NCI-H146 (cell line): ENCODE measurements at regions not wholly inside any gene's neighbourhood (a gene's known extent, or its start where the extent isn't known, plus 50 kb on each side); places are given as distances from the start of the nearest gene placed in this dataset.
"Not testable (repeated sequence)": the region's sequence is repeated elsewhere in the genome, so short reads cannot be mapped to it uniquely, and the experiment has no call there.

ENCODE experiments used
- DNase-seq: peaks from one replicate; lab custom pipeline; 2025; lab: John Stamatoyannopoulos, UW

DNA sequence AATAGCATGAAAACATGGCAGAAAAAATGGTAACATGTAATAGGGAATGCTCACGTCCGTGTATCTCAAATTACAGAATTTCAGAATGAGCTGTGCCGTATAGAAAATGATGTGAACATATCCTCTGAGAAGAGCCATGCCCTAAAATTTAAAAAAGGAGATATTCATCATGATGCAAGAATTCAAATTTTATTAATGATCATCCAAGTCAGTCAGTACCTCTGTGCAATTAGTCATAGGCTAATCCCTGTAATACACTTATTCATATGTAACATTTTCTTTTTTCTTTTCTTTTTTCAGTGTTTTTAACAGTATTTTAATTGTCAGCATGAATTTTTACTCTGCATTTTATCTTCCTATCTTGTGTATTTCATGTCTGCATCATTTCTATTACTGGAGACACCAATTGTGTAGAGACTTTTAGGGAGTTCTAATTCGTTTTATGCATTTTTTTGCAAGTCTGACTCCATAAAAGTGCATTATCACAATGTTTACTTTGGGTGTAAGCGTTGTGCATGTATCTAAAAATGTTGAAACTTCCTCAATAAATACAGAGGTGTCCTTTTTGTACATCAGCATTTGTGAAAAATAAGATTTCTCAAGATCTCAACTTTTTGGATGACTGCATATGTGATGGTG, 1103.7 kb upstream of the CELF2 start:
- no peak for DNase-seq

DNA sequence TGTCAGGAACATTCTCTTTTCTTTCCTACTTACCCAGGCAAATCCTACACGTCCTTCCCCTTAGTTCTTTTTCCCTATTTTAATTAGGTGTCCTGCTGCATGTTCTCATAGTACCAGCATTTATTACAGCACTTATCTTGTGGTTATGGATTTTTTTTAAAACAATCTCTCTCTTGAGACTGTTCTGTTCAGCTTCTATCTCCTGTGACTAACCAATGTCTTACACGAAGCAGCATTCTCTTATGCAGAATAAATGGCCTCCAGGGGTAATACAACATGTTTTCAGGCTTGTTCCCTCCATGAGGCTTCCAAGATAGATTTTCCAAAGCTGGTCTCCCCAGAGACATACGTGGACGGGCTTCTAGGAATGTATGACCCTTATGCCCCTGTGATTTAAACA, 1096.1 kb upstream of the CELF2 start:
- DNase-seq = no peak

DNA sequence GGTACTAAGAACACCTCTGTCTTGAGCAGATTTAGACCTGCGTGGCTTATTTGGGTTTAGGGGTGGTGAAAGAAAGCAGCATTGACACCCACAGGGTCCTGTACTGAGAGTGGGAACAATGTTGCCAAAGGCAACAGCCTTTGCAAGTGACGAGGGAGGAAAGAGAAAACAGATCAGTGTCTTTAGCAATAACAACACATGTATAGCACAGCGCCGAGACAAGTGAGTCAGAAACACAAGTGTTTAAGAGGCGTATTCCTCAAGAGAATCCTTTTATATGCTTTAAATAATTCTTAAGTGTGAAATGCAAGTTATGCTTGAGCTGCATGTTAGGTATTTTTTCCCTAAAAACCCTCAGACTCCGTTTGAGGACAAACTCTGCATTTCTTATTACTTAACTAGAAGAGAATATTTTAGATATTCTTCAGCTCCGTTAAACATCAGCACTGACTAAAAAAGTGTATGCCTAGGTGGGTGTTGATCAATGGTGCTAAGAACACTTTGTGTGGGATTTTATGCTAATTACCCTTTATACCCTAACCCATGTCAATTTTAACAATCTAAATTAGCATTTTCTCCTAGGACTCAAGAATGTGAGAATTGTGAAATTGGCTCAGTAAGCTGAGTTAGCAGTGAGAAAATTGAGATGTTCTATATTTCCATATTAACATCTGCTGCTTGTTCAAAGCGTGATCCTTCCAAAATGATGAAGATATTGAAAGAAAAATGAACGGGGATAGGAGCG, 1095.4 kb upstream of the CELF2 start:
- no peak for DNase-seq

DNA sequence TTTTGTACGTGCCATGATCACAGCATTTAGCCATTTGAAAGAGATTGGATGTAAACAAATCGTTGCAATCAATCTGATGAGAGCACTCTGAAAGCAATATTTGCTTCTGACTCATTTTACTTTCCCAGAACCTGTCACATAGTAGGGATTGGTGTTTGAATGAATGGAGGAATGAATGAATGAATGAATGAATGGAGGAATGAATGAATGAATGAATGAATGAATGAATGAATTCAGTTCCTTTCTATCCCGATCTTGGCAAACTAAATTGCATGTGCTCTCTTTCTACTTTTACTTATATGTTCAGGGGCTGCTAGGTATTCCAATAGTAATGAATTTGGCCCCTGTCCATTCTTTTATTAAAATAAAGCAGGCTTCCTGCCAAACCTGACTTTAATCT, 1091.7 kb upstream of the CELF2 start:
- no peak for DNase-seq

- DNase-seq = no peak
These were observed 1090.8 kb upstream of the CELF2 start for GRCh38 chr10:9926881-9927280.

DNA sequence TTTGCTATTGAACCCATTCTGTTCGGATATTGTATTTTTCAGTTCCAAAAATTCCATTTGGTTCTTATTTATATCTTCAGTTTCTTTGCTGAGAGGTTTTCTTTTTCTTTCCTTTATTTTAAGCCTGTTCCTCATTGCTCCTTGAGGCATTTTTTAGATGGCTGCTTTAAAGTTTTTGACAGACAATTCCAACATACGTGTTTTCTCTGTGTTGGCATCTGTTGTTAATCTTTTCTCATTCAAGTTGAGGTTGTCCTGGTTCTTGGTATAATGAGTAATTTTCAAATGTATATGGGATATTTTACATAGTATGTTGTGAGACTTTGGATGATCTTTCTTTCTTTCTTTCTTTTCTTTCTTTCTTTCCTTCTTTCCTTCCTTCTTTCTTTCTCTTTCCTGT, 1078.0 kb upstream of the CELF2 start:
- no peak for DNase-seq

GRCh38 chr10:9944690-9945089, 1073.0 kb upstream of the CELF2 start:
- DNase-seq = no peak

GRCh38 chr10:9950070-9950469, 1067.6 kb upstream of the CELF2 start:
- DNase-seq = no peak

- DNase-seq = no peak
These were observed 1066.0 kb upstream of the CELF2 start for GRCh38 chr10:9951481-9952257.

GRCh38 chr10:9957351-9957750, 1060.3 kb upstream of the CELF2 start:
- DNase-seq = no peak

- not testable (repeated sequence) for DNase-seq
These were observed 1059.8 kb upstream of the CELF2 start for GRCh38 chr10:9957876-9958275.

DNA sequence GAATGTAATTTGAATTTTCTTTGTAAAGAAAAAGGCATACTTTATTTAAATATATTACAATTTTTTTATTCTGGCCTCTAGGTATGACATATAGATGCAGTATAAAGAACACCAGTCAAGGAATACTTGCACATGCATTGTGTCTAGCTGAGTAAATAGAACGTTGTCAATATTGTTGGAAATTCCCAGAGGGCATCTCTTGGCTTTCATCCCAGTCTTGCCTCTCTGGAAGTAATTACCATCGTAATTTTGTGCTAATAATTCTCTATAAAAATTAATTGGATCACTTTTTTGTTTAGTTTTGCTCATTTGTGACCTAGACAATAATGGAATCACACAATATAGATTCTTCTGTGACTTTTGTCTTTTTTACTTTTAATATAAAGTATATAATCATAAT, 1052.3 kb upstream of the CELF2 start:
- no peak for DNase-seq

GRCh38 chr10:9986786-9987185, 1030.9 kb upstream of the CELF2 start:
- DNase-seq = no peak

DNA sequence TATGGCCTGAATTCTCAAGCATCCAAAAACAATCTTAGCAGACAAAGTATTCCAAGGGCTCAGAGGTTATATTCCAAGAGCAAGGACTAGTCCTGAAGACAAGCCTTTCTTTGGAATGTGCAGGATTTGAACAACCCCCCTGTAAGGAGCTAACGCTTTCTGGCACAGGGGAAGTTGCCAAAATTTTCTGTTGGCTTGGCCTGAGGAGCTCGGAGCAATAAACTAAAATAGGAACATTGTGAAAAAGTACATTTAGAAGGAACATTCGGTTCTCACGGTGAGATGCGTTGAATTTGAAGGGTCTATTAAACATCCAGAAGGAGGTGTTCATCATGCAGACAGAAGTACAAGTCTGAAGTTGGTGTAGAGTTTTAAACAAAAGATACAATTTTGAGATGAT, 1030.5 kb upstream of the CELF2 start:
- no peak for DNase-seq

- no peak for DNase-seq
These were observed 1025.0 kb upstream of the CELF2 start for GRCh38 chr10:9992661-9993060.

- no peak for DNase-seq
These were observed 1023.5 kb upstream of the CELF2 start for GRCh38 chr10:9994131-9994530.

DNA sequence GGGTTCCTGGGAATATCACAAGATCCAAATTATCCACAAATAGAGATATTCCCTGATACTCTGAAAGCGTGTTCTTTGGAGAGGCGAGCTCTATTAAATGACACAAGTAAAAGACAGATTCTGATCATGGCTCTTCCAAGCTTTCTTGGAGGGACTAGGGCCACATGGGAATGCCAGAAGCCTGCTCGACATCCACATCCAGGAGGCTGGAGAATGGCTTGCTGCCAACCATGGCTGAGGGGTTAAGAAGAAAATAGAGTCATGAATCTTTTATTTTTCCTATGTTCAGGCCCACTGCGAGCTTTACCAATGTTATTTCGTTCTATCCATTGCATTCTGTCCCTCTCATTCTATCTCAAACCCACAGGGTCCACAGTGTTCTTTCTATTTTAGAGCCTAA, 1018.0 kb upstream of the CELF2 start:
- no peak for DNase-seq

GRCh38 chr10:10007957-10008356, 1009.7 kb upstream of the CELF2 start:
- no peak for DNase-seq

DNA sequence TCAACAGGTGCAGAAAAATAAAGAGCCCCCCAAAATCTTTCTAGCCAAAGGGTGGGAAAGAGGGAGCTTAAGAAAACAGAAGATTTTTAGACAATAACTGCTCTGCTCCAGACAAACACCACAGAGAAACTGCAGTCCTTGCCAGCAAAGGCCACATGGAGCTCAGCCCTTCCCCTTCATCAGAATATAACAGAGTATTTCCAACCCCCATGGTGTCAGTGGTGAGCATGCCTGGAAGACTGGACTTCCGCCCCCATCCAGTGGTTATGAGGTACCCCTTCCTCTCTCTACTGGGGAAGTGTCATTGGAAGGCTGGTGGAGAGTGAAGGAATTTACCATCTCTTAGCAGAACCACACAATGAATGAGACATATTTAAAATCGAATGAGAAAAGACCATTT, 1007.3 kb upstream of the CELF2 start:
- no peak for DNase-seq

GRCh38 chr10:10014846-10015245, 1002.8 kb upstream of the CELF2 start:
- DNase-seq = no peak

- no peak for DNase-seq
These were observed 1000.0 kb upstream of the CELF2 start for GRCh38 chr10:10017716-10018115.

DNA sequence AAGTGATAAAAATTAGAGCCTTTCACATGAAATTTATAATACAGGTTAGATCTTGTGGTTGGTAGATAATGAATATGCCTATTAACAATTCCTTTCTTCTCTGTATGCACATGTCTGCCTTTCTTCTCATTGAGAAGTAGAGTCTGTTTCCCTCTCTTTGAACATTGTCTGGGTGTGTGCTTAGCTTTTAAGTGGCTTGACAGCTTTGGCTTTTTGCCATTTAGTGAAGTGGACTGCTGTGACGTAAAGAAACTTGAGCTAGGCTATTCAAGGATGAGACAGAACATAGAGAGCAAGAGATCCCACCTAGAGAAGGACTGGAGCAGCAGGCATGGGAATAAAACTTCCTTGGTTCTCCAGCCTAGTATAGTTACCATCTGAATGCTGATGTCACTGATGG, 996.7 kb upstream of the CELF2 start:
- no peak for DNase-seq

- DNase-seq = no peak
These were observed 984.7 kb upstream of the CELF2 start for GRCh38 chr10:10032991-10033390.
